Left kidney (tissue), 1 donor: ENCODE measurements at regions not wholly inside any gene's neighbourhood (a gene's known extent, or its start where the extent isn't known, plus 50 kb on each side); places are given as distances from the start of the nearest gene placed in this dataset.
"Not testable (repeated sequence)": the region's sequence is repeated elsewhere in the genome, so short reads cannot be mapped to it uniquely, and the experiment has no call there.

Experiments
- DNase-seq: peaks from one replicate; pipeline ENCODE4 v3.0.0-alpha.2; 2013

- no peak for DNase-seq
Observed at GRCh38 chr3:3334491-3334890, 155.0 kb upstream of the CRBN start.

DNA sequence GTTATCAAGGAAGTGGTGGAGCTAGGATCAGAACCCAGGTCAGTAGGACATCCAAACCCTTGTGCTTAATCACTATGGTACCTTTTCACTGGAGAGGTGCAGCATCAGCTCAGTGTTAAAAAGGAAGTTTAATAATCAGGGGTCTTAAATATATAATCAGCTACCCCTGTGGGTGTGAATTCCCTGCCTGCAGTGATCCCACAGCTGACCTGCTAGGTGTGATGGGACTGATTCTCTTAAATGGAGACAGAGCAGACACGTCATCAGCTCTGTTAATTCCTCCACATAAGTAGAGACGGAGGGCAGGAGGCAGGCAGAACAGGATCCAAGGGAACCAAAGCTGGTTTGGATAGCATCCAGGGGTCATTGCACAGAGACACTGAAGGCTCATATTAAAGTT lies 154.1 kb upstream of the CRBN start:
- DNase-seq = no peak

DNA sequence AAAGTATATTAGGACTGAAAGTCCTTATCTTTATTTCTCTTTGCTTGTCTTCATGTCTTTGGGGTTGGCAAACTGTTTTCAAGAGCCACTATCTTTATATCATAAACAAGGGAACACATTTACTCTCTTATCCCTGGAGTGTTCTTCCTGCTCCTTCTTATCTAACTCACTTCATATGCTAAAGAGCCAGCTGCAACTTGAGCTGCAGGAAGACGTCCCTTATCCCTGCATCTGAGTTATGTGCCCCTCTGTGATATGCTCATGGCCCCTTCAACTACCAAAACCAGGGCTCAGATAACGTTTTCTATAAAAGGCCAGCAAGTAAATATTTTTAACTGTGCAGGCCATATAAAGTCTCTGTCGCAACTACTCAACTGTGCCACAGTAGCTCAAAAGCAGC lies 137.0 kb upstream of the CRBN start:
- DNase-seq = no peak

GRCh38 chr3:3315846-3316245 lies 136.4 kb upstream of the CRBN start:
- DNase-seq = no peak

DNA sequence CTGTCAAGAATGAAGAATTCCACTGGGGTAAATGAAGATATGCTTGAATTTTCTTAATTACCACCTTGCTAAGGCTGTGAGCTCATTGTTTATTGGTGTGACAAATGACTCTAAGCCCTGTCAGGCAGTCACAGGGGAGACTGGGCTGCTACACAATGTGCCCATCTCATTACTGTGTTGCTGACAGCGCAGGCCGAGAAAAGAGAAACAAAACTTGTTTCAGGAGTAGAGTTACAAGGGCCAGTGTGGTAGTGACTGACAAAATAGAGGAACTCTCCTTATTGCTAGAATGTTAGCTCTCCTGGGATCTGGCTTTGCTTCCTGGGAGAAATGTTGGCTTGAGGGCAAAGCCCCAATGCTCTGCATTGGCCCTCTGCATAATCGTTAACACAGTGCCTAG lies 130.4 kb upstream of the CRBN start:
- DNase-seq = peak; percentile 28

- DNase-seq = no peak
Observed at GRCh38 chr3:3308809-3309208, 129.3 kb upstream of the CRBN start.

GRCh38 chr3:3307491-3307890 lies 128.0 kb upstream of the CRBN start:
- no peak for DNase-seq

- DNase-seq = no peak
Observed at GRCh38 chr3:3305841-3306240, 126.3 kb upstream of the CRBN start.

DNA sequence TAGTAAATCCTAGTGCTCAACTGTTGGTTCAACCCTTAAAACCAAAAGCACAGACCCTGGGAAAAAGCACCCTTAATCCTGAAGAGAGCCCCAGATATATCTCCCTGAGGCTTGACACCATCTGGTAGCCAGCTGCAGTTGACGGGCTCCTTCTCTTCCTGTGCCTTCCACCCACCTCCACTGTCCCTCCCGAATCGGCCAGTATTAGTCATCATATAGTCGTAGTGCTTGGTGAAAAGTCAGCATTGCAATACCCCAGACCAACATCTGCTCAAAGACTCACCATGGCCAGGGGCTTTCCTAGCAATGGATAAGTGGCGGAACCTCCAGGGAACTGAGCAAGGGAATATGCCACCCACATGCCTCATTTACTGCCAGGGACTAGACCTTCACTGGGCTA lies 125.6 kb upstream of the CRBN start:
- DNase-seq = no peak

DNA sequence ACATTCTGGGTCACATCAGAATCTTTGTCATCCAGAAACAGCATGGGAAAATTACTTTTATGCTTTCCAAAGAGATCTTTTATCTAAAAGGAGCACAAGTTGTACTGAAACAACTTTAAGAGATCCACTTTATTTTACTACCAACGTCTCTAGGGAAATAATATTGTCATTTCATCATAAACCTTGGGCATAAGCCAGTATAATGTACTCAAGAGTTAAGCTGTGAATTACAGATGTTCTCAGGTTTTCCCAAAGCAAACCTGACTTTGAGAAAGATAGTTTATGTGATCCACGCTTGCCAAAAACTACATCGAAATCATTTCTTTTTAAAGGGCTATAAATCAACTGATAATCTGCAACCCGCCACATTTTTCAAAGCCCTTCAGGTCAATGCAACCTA lies 124.1 kb upstream of the CRBN start:
- DNase-seq = no peak

DNA sequence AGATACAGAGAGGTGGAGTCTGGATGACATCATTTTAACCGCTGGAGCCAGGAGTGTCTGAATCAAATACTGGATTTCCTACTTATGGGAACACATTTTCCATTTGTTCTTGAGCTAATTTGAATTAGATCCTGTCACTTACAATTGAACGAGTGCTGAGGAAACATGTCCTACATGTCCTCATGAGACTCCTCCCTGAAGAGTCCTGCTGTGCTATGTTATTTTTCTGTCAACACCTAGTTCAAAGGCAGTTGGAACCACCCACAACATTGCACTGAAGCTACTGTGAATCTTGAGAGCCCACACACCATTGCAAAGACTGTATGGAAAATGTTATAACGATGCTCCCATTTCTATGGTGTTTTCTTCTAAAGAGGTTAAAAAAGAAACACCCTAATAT lies 123.5 kb upstream of the CRBN start:
- DNase-seq = no peak

GRCh38 chr3:3301476-3301875 lies 122.0 kb upstream of the CRBN start:
- DNase-seq = no peak

GRCh38 chr3:3296979-3297381 lies 117.5 kb upstream of the CRBN start:
- no peak for DNase-seq

GRCh38 chr3:3295586-3295985 lies 116.1 kb upstream of the CRBN start:
- DNase-seq = no peak

DNA sequence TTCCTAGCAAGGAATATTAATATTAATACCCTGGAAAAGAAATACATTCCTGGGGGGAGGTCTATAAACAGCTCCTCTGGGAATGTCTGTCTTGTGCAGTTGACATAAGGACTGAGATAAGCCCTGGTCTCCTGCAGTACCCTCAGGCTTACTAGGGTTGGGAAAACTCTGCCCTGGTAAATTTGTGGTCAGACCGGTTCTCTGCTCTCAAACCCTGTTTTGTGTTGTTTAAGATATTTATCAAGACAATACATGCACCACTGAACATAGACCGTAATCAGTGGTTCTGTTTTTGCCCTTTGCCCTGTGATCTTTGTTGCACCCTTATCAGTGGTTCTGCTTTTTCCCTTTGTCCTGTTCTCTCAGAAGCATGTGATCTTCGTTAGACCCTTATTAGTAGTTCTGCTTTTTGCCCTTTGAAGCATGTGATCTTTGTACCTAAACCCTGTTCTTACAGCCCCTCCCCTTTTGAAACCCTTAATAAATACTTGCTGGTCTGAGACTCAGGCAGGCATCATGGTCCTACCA lies 112.3 kb upstream of the CRBN start:
- DNase-seq = not testable (repeated sequence)

DNA sequence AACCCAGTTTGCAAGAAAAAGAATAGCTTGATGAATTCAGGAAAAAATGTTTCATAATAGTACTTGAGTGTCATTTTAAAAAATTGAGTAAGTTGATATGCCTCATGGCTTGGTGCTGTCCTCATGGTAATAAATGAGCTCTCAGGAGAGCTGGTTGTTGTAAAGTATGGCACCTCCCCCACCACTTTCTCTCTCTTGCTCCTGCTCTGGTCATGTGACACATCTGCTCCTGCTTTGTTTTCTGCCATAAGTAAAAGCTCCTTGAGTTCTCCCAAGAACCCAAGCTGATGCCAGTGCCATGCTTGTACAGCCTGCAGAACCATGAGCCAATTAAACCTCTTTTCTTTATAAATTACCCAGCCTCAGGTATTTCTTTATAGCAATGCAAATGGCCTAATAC lies 108.8 kb upstream of the CRBN start:
- DNase-seq = no peak

DNA sequence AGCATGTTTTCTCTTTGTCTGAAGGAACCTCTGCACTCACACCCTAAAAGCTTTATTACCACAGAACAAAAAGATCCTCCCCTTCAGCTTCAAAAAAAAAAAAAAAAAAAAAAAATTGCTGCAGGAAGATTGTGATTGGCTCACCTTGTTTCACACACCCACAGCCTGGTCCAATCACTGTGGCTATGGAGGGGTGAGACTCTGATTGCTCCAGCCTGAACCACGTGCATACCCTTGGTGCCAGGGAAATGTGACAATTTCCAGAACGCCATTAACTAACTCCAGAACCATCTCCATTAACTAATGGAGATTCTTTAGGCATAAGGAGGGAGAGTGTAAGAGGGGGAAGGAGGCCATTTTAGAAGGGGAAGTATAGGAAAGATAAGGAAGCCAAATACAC lies 106.5 kb upstream of the CRBN start:
- no peak for DNase-seq

DNA sequence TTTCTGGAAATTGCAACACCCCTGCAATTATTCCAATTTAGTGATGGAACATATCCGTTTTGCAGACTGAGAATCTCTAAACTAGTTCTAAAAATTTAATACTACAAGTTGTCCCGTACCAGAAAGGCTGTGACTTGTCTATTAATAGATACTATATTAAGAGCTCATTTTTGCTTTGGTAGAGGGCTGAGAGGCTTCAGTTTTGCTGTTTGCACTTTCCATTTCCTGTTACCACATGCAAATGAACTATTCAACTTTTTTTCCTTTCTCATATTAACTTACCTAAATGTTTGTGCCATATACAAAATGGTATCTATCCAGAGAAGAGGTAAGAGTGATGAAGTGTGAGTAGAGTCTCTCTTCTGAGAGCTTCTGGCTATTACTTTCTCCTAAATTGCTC lies 101.5 kb upstream of the CRBN start:
- DNase-seq = no peak

- DNase-seq = no peak
Observed at GRCh38 chr3:3280396-3280795, 100.9 kb upstream of the CRBN start.

DNA sequence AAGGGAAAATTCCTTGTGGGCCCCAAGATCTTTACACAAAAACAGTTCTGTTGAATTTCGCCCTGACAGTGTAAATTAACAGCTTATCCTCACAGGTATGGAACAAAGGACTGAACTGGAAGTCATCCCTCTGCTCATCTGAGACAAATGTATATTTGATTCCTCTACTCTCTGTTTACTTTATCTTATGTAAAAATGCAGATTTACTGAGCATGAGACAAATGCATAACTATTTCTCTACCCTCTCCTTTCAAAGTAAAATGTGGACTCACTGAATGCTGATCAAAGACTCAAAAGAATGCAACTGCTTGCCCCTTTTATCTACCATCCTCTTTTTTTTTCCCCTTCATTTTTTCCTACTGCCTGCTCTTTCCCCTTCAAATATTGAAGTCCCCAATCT lies 98.6 kb upstream of the CRBN start:
- no peak for DNase-seq

GRCh38 chr3:3276630-3277029 lies 97.1 kb upstream of the CRBN start:
- no peak for DNase-seq

DNA sequence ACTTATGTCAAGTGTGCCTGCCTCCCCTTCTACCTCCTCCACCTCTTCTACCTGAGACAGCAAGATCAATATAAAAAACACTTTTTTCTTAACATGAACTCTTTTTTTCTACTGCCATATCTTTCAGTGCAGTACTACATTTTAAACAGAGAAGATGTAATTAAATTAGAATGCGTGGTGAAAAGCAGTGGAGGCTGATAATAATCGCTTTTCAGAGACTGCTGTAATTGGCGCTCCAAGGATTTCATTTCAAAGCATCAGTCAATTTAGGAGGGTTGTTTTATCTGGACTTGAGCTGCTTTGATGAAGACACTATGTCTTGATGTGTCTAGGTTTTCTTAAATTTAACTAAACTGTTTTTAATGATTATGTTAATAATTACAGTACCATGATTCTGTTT lies 85.3 kb upstream of the CRBN start:
- DNase-seq = no peak

GRCh38 chr3:3260870-3261269 lies 81.4 kb upstream of the CRBN start:
- DNase-seq = no peak

GRCh38 chr3:3259181-3259580 lies 79.7 kb upstream of the CRBN start:
- no peak for DNase-seq

- no peak for DNase-seq
Observed at GRCh38 chr3:3258281-3258680, 78.8 kb upstream of the CRBN start.
